Transverse colon (tissue), 4 donors: ENCODE measurements at regions not wholly inside any gene's neighbourhood (a gene's known extent, or its start where the extent isn't known, plus 50 kb on each side); places are given as distances from the start of the nearest gene placed in this dataset.
"Not testable (repeated sequence)": the region's sequence is repeated elsewhere in the genome, so short reads cannot be mapped to it uniquely, and the experiment has no call there.

Experiments used
- DNase-seq: peaks from one replicate; pipeline ENCODE4 v3.0.0-alpha.2; 2019
- H3K27ac ChIP-seq, 4 donors: fragments of 200-600 bp; sonication (generic); 2 replicates each; pipeline ENCODE4 v1.5.1; 2016 to 2018; ENCODE audit warnings: inconsistent platforms in 4 of 4
- H3K27me3 ChIP-seq: fragments of 200-600 bp; sonication (generic); 2 replicates; pipeline ENCODE4 v1.5.1; 2017; ENCODE audit warnings: inconsistent platforms
- H3K36me3 ChIP-seq, 4 donors: fragments of 200-600 bp; sonication (generic); 2 replicates each; pipeline ENCODE4 v1.5.1; 2017 to 2019; ENCODE audit warnings: inconsistent platforms in 4 of 4
- H3K4me1 ChIP-seq, 4 donors: fragments of 200-600 bp; sonication (generic); 2 replicates each; pipeline ENCODE4 v1.5.1; 2017 to 2020; ENCODE audit warnings: inconsistent platforms in 4 of 4
- H3K4me3 ChIP-seq, 4 donors: fragments of 200-600 bp; sonication (generic); 1 replicate in 1 of 4; 2 replicates in 3 of 4; pipeline versions ENCODE4 v1.5.1 to v1.6.1; 2017 to 2019; ENCODE audit warnings: inconsistent platforms in 4 of 4
- H3K9me3 ChIP-seq, 2 donors: fragments of 200-600 bp; sonication (generic); 2 replicates each; pipeline ENCODE4 v1.5.1; 2017 to 2019; ENCODE audit warnings: inconsistent platforms in 2 of 2
- CTCF ChIP-seq, 5 experiments: fragments of 200-600 bp in 3 of 5; fragments of 450-650 bp in 2 of 5; sonication (generic) in 3 of 5; IDR thresholded peaks; 1 replicate in 2 of 5; 2 replicates in 3 of 5; pipeline ENCODE4 v1.5.1; 2016 to 2017; ENCODE audit warnings: antibody characterized with exemption in 5 of 5, inconsistent platforms in 3 of 5, mild to moderate bottlenecking in 2 of 5, moderate library complexity in 1 of 5
- EP300 ChIP-seq: sonication (generic); formaldehyde crosslinking; IDR thresholded peaks from one replicate; pipeline ENCODE4 v1.6.1; 2017; ENCODE audit warnings: antibody characterized with exemption, low read depth
- POLR2A ChIP-seq: fragments of 450-650 bp; IDR thresholded peaks from one replicate; pipeline ENCODE4 v1.6.1; 2016; ENCODE audit warnings: antibody characterized with exemption, mild to moderate bottlenecking, moderate library complexity
- POLR2AphosphoS5 ChIP-seq, 3 donors: sonication (generic); formaldehyde crosslinking; IDR thresholded peaks; one replicate each; pipeline ENCODE4 v1.6.1; 2016; ENCODE audit warnings: antibody characterized with exemption in 3 of 3
- WGBS, 2 donors: methylation state at CpG; one replicate each; pipeline ENCODE4 v1.1.5; 2018; ENCODE audit warnings: low coverage in 1 of 2; 5-methylcytosine and 5-hydroxymethylcytosine counted together
- in situ Hi-C, 4 donors: fragments of 200-750 bp; cut with MboI; loops; one replicate each; pipeline versions ENCODE4 v1.15.0 to v1.15.1; 2017; ENCODE audit warnings: low sequenced_read_pairs in 3 of 4, low pct_ligation_motif_present in 1 of 4, low pct_unique_long_range_greater_than_20kb in 1 of 4
- intact Hi-C: fragments of 100-400 bp; cut with DNase I; formaldehyde crosslinking; loops from one replicate; pipeline ENCODE4 v1.15.1; 2023; ENCODE audit warnings: low total_unique reads

GRCh38 chr3:145678401-145678800, 482.6 kb downstream of the PLOD2 start:
- Histone ChIP-seq H3K36me3 (no peaks in the 10 kb centered on the region), H3K27me3 (no peaks in the 10 kb centered on the region), H3K4me1 (peaks cover 0 to 5% (median 0%) of the 10 kb centered on the region in 4 donors), H3K27ac (no peak overlapping the region), H3K9me3 (no peaks in the 10 kb centered on the region), H3K4me3 (no peak overlapping the region)
- intact Hi-C loops (no loop called here), in situ Hi-C loops (no loop called here)
- no peak for DNase-seq
- 43 to 63% methylated on average over 1 of the region's 1 CpG for WGBS, 2 donors
- TF ChIP-seq CTCF (IDR thresholded peaks at IDR 0.05) (no peak), POLR2AphosphoS5 (IDR thresholded peaks at IDR 0.05) (no peak), POLR2A (no peak), EP300 (no peak)

- intact Hi-C loops, result no loop called here
- TF ChIP-seq CTCF (IDR thresholded peaks at IDR 0.05) (no peak), POLR2AphosphoS5 (IDR thresholded peaks at IDR 0.05) (no peak), POLR2A (no peak), EP300 (no peak)
- Histone ChIP-seq H3K27ac (no peak overlapping the region), H3K4me3 (no peak overlapping the region), H3K9me3 (no peaks in the 10 kb centered on the region), H3K36me3 (no peaks in the 10 kb centered on the region), H3K27me3 (no peaks in the 10 kb centered on the region), H3K4me1 (peaks cover 0 to 5% (median 0%) of the 10 kb centered on the region in 4 donors)
- in situ Hi-C loops, result no loop called here
- WGBS, 2 donors, result 85 to 91% methylated on average over 3 of the region's 3 CpGs
- no peak for DNase-seq
These were observed 479.8 kb downstream of the PLOD2 start for GRCh38 chr3:145681181-145681580.

- H3K36me3 ChIP-seq, DNase-seq, in situ Hi-C loops, H3K27ac ChIP-seq, H3K4me1 ChIP-seq, H3K27me3 ChIP-seq, H3K9me3 ChIP-seq, H3K4me3 ChIP-seq, intact Hi-C loops: not testable (repeated sequence)
- 67 to 70% methylated on average over 1 to 3 of the region's 3 CpGs for WGBS, 2 donors
These were observed 473.0 kb downstream of the PLOD2 start for GRCh38 chr3:145687978-145688377.

- TF ChIP-seq POLR2A (no peak), EP300 (no peak), POLR2AphosphoS5 (IDR thresholded peaks at IDR 0.05) (no peak), CTCF (IDR thresholded peaks at IDR 0.05) (no peak)
- intact Hi-C loops (no loop called here), in situ Hi-C loops (no loop called here)
- no peaks in the 10 kb centered on the region for H3K36me3 ChIP-seq
- H3K27me3 ChIP-seq, result no peaks in the 10 kb centered on the region
- 64 to 91% methylated on average over 2 of the region's 2 CpGs for WGBS, 2 donors
- H3K4me1 ChIP-seq, result no peaks in the 10 kb centered on the region
- H3K9me3 ChIP-seq, result no peaks in the 10 kb centered on the region
- no peak overlapping the region for H3K27ac ChIP-seq
- H3K4me3 ChIP-seq, result no peak overlapping the region
- DNase-seq, result no peak
These were observed 468.2 kb downstream of the PLOD2 start for GRCh38 chr3:145692751-145693150.

- H3K36me3 ChIP-seq, result no peaks in the 10 kb centered on the region
- in situ Hi-C loops, result no loop called here
- H3K4me1 ChIP-seq, result no peaks in the 10 kb centered on the region
- no peak overlapping the region for H3K27ac ChIP-seq
- no peak for TF ChIP-seq CTCF (IDR thresholded peaks at IDR 0.05)
- TF ChIP-seq EP300, result no peak
- TF ChIP-seq POLR2A, result no peak
- TF ChIP-seq POLR2AphosphoS5 (IDR thresholded peaks at IDR 0.05), result no peak
- DNase-seq, result no peak
- H3K27me3 ChIP-seq, result no peaks in the 10 kb centered on the region
- no peaks in the 10 kb centered on the region for H3K9me3 ChIP-seq
- no peak overlapping the region for H3K4me3 ChIP-seq
- intact Hi-C loops, result no loop called here
These were observed 465.0 kb downstream of the PLOD2 start for GRCh38 chr3:145696011-145696410.
